ENCODE measurements at regions not wholly inside any gene's neighbourhood (a gene's known extent, or its start where the extent isn't known, plus 50 kb on each side); places are given as distances from the start of the nearest gene placed in this dataset.

GRCh38 chr6:114844359-114844758 is 501.5 kb upstream of the HS3ST5 start:
- TF ChIP-seq, protein P1, sequence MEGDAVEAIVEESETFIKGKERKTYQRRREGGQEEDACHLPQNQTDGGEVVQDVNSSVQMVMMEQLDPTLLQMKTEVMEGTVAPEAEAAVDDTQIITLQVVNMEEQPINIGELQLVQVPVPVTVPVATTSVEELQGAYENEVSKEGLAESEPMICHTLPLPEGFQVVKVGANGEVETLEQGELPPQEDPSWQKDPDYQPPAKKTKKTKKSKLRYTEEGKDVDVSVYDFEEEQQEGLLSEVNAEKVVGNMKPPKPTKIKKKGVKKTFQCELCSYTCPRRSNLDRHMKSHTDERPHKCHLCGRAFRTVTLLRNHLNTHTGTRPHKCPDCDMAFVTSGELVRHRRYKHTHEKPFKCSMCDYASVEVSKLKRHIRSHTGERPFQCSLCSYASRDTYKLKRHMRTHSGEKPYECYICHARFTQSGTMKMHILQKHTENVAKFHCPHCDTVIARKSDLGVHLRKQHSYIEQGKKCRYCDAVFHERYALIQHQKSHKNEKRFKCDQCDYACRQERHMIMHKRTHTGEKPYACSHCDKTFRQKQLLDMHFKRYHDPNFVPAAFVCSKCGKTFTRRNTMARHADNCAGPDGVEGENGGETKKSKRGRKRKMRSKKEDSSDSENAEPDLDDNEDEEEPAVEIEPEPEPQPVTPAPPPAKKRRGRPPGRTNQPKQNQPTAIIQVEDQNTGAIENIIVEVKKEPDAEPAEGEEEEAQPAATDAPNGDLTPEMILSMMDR (IDR thresholded peaks at IDR 0.05; ENCODE audit: low read depth, low read length): no peak
- no peak overlapping the region for H3K4me3 ChIP-seq (ENCODE audit: low read depth, low read length)

DNA sequence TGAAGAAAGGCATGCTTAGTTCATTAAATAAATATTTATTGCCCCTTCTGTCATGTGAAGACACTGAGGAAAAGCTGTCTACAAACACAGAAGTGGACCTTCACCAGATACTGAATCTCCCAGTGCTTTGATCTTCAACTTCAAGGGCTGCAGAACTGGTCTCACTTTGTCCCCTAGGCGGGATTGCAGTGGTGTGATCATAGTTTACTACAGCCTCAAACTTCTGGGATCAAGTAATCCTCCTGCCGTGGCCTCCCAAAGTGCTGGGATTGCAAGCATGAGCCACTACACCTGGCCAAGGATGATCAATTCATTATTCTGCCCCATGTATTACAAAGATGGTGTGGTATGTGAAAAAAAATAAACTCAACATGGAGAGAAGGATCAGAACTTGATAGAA is 496.2 kb upstream of the HS3ST5 start:
- TF ChIP-seq, protein P1 (IDR thresholded peaks at IDR 0.05; ENCODE audit: low read depth, low read length): no peak

DNA sequence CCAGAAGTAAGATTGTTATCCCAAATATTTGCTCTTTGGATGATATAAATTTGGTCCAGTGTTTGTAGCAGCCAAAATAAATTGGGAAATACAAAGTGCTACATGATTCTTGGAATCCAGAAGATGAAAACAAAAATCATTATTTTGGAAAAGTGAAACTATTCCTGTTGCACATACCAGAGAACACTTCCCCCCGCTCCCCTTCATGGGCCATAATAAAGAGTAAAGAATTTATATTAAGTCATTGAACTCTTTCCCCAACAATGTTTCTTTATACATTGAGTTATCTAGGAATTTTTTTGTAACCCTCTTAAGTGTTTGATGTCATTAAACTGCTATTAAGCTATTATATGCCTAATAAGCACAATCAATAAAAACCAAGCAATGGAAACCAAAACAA is 490.4 kb upstream of the HS3ST5 start:
- TF ChIP-seq, protein P1 (IDR thresholded peaks at IDR 0.05; ENCODE audit: low read depth, low read length): no peak
- H3K4me3 ChIP-seq (ENCODE audit: low read depth, low read length): no peak overlapping the region

More for the DNA sequence above, 496.2 kb upstream of the HS3ST5 start:
- H3K4me3 ChIP-seq (ENCODE audit: low read depth, low read length): no peak overlapping the region

DNA sequence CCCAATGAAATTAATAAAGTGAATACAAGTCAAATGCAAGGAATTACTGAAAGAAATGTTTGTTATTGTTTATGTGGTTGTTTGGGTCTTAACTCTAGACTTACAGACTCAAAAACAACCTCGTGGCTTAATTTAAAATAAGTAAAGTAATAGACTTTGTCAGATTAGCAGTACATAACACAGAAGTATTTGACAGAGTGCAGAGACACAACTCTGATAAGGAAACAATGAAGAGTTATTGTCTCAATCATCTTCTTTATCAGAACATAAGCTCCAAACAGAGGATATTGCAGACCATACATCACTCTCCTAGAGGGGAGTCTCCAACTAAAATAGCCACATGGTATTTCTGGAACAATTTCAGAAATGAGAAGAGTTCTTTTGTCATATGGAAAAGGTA is 487.7 kb upstream of the HS3ST5 start:
- no peak overlapping the region for H3K4me3 ChIP-seq (ENCODE audit: low read depth, low read length)
- TF ChIP-seq, protein P1 (IDR thresholded peaks at IDR 0.05; ENCODE audit: low read depth, low read length): no peak

GRCh38 chr6:114827135-114827534 is 484.3 kb upstream of the HS3ST5 start:
- H3K4me3 ChIP-seq (ENCODE audit: low read depth, low read length): no peak overlapping the region
- TF ChIP-seq, protein P1 (IDR thresholded peaks at IDR 0.05; ENCODE audit: low read depth, low read length): no peak

- TF ChIP-seq, protein P1 (IDR thresholded peaks at IDR 0.05; ENCODE audit: low read depth, low read length): no peak
Measured at GRCh38 chr6:114824409-114824808, 481.6 kb upstream of the HS3ST5 start.

GRCh38 chr6:114816678-114817077 is 473.9 kb upstream of the HS3ST5 start:
- H3K4me3 ChIP-seq (ENCODE audit: low read depth, low read length): no peak overlapping the region
- TF ChIP-seq, protein P1 (IDR thresholded peaks at IDR 0.05; ENCODE audit: low read depth, low read length): no peak

More at GRCh38 chr6:114824409-114824808, 481.6 kb upstream of the HS3ST5 start:
- no peak overlapping the region for H3K4me3 ChIP-seq (ENCODE audit: low read depth, low read length)

All from WI38 (cell line).